Mucosa of gallbladder (tissue), 1 donor: ENCODE measurements at regions not wholly inside any gene's neighbourhood (a gene's known extent, or its start where the extent isn't known, plus 50 kb on each side); places are given as distances from the start of the nearest gene placed in this dataset.

Experiments used
- DNase-seq: peaks from one replicate; pipeline ENCODE4 v3.0.0-alpha.2; 2020; ENCODE audit warnings: low spot score
- donor health status: DM: no; HTN: no; CAD: no.

DNA sequence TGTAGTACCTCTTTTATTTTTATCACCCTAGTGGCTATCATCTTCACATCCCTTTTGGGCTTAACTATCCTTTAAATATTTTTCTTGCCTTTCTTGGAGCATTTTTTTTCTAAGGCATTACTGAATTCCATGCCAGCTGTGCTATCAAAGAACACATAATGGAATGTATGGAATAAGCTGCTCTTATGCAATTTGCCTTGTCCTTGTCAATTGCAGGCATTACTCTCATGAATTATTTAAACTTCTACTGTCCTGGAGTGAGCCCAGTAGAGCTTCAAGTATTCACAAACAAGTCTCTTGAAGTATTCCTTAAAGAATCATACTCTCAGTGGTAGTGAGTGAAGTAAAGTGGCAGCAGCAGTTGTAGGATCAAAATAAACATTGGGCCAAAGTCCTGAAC, 144.6 kb upstream of the IGFBP7 start:
- no peak for DNase-seq

DNA sequence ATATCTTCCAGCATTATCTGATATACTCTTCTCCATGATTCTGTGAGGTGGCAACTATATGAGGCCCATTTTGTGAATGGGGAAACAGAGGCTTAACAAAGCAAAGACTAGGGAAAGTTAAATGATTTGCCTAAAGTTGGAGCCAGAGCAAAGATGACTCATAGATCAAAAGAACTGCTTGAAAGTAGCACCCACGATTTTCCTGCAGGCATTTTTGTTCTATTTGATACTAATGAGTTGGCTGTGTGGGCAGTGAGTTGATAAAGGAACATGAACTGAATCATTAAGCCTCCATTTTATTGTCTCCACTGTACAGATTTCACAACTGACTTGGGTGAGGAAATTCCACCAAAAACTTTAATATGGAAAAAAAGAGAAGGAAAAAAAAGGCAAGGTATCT, 138.9 kb upstream of the IGFBP7 start:
- DNase-seq = no peak

DNA sequence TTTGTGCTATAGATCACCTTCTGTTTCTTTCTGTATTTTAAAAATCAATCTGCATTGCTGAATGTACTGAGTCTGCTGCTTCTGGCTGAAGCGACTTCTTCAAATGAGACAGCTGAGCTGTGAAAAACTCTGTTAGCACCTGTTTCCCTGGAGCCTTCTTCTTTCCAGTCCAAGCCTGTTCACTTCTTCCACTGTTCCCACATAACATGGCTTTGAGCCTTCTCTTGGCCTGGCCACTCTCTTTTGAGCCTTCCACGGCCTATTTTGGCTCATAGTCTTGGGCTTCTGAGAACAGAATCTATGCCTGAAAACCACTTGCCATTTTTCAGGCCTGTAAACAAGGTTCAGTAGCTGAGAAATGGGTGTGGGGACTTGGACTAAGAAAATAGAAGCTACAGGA, 132.9 kb upstream of the IGFBP7 start:
- no peak for DNase-seq

DNA sequence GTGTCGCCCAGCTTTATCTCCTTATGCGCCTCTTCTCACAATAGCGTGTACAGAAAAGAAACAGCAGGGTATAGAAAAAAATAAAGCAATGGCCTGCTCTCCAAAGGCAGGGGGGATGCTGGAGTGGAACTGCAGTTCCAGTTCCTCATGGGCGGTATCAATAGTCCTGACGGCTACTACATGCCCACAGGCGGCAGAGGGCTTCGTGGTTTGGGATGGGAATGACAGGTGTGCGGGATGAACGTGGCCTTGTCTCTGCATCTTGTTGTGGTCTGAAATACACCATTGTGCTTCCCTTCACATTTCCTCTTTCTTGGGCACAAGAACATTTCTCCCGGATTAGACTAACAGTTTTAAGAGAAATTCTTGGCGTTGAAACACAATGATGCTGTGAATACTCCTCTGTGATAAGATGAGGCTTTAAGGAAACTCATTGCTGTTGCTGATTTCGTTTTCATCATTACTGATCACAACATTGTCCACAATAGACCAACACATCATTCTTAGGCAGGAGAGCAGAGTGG, 124.1 kb upstream of the IGFBP7 start:
- DNase-seq = no peak

DNA sequence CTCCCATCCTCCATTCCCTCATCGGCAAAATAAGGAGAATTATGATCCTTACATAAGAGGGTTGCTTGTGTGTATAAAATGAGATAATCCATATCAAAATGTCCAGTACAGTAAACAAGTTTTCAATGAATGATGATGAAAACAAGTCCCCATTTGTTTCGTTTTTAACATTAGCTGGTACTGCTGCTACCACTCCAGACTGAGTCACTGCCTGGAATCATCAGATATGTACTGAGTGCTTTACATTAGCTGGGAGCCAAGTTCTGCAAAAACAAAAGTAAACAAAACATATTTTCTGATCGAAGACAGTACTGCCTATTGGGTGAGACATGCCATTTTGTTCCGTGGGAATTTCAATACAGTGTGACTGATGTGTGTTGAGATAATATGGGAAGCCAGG, 123.2 kb upstream of the IGFBP7 start:
- no peak for DNase-seq

DNA sequence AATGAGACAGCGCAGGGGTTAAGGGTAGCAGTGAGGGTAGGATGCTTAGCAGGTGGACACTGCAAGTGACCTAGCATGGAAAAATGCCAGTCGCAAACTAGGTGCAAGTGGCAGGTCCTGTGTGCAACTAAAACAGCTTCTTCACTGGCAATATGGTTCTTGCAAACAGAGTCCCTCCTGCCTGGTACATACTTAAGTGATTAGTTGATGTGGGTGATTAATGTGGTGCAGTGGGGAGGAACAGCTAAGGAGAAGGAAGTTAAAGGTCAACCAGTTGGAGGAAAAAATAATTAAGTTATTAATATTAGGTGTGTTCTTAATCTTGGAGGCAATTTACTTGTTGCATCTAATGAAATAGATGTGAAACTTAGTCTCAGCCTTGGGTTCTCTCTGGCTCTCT, 121.6 kb upstream of the IGFBP7 start:
- DNase-seq = no peak

DNA sequence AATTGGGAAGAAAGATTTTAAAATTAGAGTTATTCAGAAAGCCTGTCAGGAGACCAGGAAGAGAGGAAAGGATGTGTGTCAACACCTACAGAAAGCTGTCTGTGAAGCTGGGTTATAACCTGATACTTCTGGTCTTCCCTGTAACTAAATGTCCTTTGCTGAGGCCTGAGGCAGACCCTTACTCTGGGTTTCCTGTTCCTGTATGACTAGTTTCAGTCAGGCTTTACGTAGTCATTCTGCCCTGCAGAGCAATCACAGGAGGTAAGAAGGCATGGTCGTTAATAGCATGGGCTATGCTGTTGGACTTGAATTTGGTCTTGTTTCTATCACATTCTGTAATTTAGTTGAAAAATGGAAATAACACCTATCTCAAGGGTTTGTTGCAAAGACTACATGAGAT, 110.5 kb upstream of the IGFBP7 start:
- no peak for DNase-seq

DNA sequence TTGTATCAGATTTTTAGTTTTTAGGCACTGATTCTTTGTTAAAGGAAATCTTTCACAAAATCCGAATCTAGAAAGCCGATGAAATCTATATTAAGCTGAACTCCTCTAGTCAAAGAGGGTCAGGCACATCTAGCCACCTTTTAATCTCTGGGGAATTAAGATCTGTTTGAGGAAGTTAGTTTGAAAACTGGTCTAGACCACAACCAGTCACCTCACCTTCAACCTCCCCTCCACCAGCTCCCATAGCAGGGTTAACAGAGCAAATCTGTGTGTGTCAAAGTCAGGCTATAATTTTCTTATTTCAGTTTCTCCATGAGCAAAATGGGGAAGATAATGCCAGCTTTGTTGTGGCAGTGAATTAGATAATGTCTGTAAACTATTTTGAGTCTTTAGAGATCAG, 110.0 kb upstream of the IGFBP7 start:
- no peak for DNase-seq

DNA sequence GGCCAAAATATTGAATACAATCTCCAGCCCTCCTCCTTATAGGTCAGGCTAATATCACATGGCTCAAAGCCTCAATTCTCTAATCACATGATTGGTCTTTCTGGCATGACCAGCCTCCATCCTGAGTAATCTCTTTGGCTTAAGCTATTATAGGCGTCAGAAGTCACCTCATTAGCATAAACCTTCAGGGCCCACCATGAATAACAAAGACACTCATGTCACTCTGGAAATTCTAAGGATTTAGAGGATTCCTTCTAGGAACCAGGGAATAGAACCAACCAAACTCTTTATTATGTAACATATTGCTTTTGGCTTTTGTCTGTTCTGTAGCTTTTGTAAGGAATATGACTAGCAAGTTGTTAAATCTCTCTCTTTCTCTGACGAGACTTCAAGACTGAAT, 109.2 kb upstream of the IGFBP7 start:
- DNase-seq = no peak

DNA sequence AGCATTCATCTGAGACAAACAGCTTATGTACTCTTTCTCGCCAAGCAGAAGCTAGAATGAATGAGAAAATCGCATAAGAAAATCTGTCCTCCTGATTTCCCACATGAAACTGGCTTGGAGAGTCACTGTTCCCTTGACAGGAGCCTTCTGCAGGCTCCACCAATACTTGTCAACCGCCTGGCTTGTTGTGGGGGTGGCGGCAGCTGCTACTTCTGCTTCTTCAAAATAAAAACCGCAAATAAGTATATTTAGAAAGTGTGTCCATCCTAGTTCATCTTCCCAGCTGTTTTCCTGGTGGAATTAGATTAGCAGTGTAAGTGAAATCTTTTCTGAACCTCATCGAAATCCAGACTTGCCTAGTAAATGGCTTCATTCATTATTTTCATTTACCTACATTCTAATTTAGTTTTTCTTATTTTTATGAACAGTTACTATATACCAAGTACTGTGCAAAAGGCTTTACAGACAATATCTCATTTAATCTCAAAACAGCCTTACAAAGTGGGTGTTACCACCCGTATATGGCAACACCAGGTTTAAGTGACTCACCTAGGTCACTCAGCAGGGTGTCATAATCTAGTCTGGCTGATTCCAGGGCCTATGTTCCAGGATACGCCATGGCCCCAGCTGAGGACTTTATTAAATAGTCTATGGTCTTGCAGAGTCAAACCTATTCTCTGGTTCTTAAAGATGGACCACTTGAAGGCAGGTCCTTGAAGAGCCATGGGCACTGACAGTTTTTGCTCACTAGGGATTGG, 104.6 kb upstream of the IGFBP7 start:
- no peak for DNase-seq

DNA sequence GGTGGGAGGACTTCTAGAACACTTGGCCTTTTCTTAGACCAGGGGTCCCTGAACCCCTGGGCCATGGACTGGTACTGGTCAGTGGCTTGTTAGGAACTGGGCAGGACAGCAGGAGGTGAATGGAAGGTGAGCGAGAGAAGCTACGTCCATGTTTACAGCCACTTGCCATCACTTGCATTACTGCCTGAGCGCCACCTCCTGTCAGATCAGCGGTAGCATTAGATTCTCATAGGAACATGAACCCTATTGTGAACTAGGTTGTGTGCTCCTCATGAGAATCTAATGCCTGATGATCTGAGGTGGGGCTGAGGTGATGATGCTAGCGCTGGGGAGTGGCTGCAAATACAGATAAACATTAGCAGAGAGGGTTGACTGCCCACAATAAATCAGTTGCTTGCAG, 100.9 kb upstream of the IGFBP7 start:
- no peak for DNase-seq

DNA sequence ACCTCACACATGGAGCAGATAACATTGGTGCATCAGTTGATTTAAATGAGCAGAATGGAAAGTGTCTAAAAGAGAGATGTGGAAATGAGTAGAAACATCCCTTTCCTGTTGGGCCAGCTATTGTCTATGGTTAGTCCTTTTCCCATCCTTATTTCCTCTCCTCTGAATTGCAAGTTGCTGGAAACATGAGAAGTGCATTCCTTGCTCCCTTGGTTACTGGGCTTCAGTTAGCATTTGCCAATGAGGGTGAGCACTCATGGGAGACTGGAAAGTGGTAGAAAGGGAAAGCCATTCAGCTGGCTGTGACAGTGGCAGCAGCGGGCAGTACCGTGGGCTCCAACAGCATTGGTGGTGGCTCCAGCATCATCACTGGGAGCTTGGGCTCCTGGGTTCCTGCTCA, 96.0 kb upstream of the IGFBP7 start:
- DNase-seq = no peak

DNA sequence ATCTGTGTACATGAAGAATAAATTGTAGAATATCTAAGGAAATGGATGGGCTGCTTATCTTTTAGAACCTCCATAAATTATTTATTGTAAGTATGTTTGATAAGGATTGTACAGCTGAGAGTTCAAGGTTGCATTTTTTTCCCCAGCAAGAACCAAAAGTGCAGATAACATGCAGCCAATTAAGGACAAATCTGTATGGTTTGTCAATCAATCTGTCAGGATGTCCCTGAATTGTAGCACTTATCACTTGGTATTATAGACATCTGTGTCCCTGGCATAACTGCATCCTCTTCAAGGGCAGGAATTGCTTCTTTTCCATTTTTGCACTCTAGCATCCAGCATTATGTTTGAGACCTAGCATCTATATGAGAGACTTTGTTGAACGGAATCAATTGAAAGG, 95.4 kb upstream of the IGFBP7 start:
- DNase-seq = no peak

DNA sequence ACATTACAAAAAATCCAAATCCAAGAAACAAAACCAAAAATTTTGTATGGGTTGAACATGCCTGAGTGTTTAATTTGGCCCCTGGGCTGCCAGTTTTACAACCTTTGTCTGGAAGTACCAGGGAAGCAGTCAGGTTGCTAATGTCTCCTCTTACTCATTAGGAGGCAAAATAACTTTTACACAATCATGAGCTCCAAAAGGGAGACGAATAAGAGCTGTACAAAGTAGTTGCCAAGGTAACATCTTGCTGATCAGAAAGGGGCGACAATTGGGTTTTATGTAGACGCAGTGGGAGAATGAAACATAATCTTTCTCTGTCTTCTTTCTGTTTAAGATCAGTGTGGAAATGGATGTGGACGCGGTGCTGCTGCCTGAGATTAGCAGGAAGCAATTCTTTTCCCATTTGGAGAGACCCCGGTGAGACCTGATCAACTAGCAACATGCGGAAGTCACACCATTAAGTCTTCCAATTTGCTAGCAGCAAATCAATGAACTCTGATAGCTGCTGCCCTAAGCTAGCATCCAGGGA, 90.7 kb upstream of the IGFBP7 start:
- DNase-seq = no peak

DNA sequence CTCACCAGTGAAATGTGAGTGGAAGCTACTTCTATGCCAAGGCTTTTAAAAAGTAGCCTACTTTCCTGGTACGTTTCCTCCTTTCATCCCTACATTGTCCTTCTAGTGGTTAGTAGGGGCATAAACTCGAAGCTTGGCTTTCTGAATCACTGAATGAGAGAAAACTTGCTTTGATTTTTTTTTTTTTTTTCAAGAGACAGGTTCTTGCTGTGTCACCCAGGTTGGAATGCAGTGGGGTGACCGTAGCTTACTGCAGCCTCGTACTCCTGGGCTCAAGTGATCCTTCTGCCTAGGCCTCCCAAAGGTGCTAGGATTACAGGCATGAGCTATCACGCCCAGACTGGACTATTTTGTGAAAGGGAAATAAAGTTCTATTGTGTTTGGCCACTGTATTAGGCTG, 89.1 kb upstream of the IGFBP7 start:
- no peak for DNase-seq

DNA sequence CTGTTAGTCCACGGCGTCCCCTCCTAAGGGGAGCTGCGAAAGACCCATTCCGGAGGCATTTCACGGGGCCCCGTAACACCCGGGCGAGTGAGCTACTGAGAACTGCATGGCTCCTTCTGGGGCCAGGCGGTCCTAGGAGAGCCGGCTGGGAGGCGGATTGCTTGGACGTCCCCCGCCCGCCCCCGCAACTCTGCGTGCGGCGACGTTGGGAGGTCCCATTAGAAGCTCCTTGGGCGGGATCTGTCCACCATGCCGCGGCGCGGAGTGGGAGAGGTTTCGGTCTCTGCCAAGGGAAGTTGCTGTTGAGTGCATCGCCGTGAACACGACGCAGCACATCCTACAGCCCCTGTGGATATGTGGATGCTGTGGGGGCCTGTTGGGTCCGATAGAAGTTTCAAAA, 85.4 kb upstream of the IGFBP7 start:
- no peak for DNase-seq

DNA sequence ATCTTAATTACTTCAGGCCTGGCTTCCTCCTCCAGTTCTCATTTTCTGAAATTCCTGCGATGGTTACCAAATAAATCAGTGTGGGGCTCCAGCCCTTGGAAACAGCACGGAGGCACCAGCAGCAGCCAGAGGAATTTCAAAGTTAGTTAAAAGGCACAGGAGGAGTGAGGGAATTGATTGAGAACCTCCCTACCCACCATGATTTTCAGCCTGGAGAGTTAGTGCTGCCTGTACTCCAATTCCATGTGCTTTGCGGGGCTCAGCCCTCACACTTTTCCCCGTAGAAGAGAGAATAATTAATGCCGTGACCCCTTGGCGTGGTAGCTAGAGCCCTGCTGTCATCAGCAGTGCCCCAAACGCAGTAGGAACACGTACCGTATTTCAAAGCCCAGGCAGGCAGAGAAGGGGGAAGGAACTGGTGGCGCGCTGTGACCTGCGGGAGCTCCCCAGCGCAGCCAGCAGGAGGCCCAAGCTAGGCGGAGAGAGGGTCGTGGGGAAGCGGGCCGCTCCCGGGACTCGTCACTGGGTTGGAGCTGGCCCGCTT, 84.0 kb upstream of the IGFBP7 start:
- DNase-seq = no peak

DNA sequence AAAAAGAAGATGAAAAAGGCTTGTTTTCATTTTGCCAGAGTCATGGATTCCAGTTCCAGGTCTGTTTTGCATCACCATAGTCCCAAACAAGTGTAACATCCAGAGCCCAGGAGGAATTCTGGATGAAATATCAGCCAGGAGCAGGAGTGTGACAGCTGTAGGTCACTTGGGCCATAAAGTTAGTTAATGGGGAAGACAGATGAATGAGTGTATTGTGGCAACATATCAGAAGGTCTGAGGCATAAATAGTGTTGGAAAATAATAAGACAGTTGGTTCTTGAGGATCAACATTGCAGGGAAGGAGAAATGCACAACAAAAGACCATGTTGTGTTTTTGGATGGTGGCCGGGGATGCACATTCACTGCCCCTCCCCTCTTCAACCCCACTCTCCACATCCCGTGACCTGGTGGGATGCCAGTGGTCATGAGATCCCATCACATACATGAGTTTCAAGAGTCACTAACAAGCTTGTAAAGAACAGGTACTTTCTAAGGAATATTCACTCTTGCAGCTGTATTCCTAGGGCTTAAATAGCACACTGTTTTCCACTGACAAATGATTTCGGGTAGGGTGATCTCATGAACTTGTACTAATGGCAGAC, 83.1 kb upstream of the IGFBP7 start:
- no peak for DNase-seq

DNA sequence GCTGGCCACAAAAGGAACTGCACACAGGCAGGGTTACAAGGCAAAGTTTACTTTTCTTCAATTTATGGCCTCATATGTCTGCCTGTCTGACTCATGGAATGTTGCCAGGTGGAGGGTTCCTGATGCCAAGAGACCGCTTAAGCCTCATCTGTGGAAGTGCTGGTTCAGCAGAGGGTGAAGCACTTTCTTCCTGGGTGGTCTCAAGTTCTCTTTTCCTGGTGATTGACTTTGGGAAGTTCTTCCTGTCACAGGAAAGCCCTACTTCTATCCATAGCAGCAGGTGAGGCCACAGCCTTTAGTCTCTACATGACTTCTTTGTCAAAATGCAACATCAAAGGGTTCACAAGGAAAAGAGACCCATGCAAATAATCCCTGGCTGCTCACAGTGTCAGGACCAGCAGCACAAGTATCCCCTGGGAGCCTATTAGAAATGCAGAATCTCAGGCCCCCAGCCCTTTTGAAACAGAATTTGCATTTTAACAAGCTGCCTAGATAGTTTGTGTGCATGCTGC, 81.4 kb upstream of the IGFBP7 start:
- no peak for DNase-seq

DNA sequence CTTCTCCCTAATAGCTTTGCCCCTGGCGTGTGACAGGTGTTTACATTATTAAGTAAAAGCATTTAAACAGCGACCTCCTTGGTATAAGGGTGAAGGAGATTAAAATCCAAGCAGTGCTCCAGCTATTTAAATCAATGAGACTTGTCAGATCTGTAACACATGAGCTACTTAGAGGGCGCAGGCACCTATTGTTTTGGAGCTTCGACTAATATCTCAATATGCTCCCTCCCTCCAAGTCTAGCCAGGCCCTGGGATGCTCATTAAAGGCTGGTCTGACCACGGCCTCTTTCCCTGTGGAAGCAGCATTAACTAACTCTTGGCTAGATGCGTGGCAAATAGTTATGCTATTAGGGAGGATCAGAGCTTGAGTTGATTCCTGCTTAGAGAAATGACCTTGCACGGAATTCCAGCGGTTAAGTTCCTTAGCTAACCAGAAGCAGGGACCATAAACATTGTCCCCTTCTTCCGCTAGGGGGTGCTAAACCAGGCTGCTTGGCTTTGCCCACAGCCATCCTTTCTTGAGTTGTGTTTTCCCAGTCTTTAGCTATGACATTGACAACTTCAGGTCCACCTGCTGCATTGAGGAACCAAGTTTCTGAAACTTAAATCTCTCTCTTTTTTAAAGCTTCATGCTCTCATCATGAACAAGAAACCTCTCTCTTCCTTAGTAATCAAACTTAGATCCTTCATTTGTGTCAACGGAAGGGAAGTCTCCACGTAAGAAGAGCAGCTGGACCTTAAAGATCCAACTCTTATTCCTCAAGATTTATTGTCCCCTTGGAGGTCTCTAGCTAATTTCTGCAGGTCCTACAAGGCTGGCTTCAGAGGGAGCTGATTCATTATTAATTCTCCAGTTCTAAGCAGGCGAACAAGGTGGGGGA, 80.7 kb upstream of the IGFBP7 start:
- DNase-seq = no peak

DNA sequence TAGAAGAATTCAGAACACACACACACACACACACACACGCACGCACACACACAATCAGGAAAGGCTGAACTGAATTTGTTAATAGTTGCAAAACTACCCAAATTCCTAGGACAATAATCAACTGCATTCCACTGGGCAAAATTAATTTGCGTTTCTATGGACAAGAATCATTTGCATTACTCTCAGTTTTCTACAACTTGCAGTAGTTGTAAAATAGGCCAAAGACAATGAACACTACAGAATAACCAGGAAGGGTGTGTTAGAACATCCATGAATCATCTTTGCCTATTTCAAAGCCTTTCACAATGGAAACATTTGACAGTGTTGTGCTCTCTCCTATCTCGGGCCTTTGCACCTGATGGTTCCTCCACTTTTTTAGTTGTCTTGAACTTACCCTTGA, 77.1 kb upstream of the IGFBP7 start:
- DNase-seq = no peak
